Keratinocyte (primary cell): ENCODE measurements at regions not wholly inside any gene's neighbourhood (a gene's known extent, or its start where the extent isn't known, plus 50 kb on each side); places are given as distances from the start of the nearest gene placed in this dataset.

ENCODE experiments used
- EZH2 ChIP-seq: IDR thresholded peaks from one replicate; pipeline ENCODE4 v1.6.1; 2012; ENCODE audit warnings: inconsistent platforms, mild to moderate bottlenecking, low read length, moderate library complexity
- TF ChIP-seq, protein P1 (sequence below), 3 experiments: IDR thresholded peaks in 1 of 3; conservative IDR thresholded peaks in 1 of 3; optimal IDR thresholded peaks in 1 of 3; 2 replicates in 2 of 3; 3 replicates in 1 of 3; pipeline versions ENCODE3 to v1.5.1; 2011; ENCODE audit warnings: low read length in 3 of 3, mild to moderate bottlenecking in 3 of 3, moderate library complexity in 2 of 3, control low read depth in 1 of 3, inconsistent platforms in 1 of 3; ENCODE audit not compliant: insufficient read depth in 2 of 3; ENCODE audit errors: extremely low read depth in 1 of 3

DNA sequence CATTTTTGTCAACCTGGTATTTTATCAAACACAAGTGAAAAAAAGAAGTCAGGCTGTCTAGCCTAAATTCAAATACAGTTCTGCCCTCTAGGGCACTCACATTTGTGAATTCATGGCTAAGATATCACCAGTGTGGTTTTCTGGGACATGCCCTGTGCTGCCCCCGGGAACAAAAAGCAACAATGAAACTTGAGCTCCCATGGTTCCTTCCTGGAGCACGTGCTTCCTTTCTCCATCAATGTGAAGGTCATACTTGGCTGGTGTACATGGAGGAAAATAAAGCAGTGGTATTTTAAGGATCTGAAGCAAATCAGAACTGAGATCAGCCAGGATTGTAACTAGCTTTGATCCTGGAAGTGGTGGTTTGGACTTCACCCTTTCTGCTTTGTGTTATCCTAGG lies 128.9 kb upstream of the FRMD4A start:
- TF ChIP-seq EZH2 = no peak
- TF ChIP-seq, protein P1, sequence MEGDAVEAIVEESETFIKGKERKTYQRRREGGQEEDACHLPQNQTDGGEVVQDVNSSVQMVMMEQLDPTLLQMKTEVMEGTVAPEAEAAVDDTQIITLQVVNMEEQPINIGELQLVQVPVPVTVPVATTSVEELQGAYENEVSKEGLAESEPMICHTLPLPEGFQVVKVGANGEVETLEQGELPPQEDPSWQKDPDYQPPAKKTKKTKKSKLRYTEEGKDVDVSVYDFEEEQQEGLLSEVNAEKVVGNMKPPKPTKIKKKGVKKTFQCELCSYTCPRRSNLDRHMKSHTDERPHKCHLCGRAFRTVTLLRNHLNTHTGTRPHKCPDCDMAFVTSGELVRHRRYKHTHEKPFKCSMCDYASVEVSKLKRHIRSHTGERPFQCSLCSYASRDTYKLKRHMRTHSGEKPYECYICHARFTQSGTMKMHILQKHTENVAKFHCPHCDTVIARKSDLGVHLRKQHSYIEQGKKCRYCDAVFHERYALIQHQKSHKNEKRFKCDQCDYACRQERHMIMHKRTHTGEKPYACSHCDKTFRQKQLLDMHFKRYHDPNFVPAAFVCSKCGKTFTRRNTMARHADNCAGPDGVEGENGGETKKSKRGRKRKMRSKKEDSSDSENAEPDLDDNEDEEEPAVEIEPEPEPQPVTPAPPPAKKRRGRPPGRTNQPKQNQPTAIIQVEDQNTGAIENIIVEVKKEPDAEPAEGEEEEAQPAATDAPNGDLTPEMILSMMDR (optimal IDR thresholded peaks at IDR 0.05 in 1 of 3, IDR thresholded peaks at IDR 0.05 in 1 of 3, conservative IDR thresholded peaks at IDR 0.05 in 1 of 3; ENCODE audit: extremely low read depth in 1 of 3, insufficient read depth in 2 of 3, low read length in 3 of 3) = no peak
